ENCODE measurements at regions not wholly inside any gene's neighbourhood (a gene's known extent, or its start where the extent isn't known, plus 50 kb on each side); places are given as distances from the start of the nearest gene placed in this dataset.

DNA sequence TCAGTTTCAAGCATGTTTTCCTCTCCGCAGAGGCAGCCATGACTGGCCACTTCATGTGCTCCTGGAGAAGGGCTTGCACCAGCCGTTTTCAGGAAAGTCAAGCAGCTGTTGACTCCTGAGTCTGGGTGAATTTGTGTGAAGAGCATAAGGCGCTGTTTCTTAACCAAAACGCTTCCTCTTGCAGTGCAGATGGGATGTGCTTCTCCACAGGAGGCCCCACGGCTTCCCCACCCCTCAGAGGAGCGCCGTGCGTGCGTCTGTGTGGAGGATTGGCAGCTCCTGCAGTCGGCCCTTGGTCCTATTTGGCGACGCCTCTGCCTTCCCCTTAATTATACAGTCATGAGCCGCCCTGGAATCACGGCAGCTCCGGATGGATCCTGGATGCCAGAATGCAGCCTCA, 54.1 kb upstream of the B3GAT1 start:
- DNase-seq, result no peak

GRCh38 chr11:134464981-134465730, 53.1 kb upstream of the B3GAT1 start:
- no peak for DNase-seq

DNA sequence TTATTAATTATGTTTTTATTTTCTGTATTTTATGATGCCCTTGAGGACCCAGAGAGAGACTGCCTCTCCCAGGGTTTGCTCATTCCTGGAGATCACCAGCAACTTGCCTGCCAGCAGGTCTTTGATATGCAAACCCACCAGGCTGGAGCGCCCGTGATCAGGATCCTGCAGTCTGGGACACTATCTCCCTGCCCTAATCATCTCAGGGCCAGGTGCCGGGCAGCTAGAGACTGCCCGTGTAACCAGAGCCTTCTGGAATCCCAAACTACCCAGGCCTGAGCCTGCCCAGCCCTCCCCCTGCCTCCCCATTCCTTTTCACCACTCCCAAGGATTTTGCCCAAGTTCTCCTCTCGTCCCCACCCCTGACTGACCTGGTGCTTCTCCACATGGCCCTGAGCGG, 52.2 kb upstream of the B3GAT1 start:
- no peak for DNase-seq

GRCh38 chr11:134463716-134464115, 51.7 kb upstream of the B3GAT1 start:
- DNase-seq, result no peak
